Heart left ventricle (tissue), 13 donors: ENCODE measurements at regions not wholly inside any gene's neighbourhood (a gene's known extent, or its start where the extent isn't known, plus 50 kb on each side); places are given as distances from the start of the nearest gene placed in this dataset.

Experiments
- POLR2A ChIP-seq, 2 donors: fragments of 450-650 bp; IDR thresholded peaks; one replicate each; pipeline ENCODE4 v1.6.1; 2017; ENCODE audit warnings: antibody characterized with exemption in 2 of 2, mild to moderate bottlenecking in 2 of 2, moderate library complexity in 2 of 2
- TF ChIP-seq, protein P1 (sequence below), 12 donors: fragments of 200-600 bp; sonication (generic) in 4 of 12; IDR thresholded peaks; one replicate each; pipeline versions ENCODE4 v1.5.0 to v1.8.0; 2018 to 2022; ENCODE audit warnings: antibody characterized with exemption in 12 of 12, mild to moderate bottlenecking in 5 of 12
- donor health status: ischemic (EF 13 %, LVEDD 7.1; RV severe dilation, severe dysfunction).
- donor health status: DM: no; HTN: yes; CAD: no.
- donor health status: DM: no; HTN: no; CAD: no.
- donor health status: ischemic (EF 25% LVEDD 6.9; RV normal size, moderate dysfunction).
- donor health status: ischemic (EF 25% LVEDD 5.7; RV mildly dilated, moderate dysfunction).
- donor health status: ischemic (EF 35%, LVEDD 5.7; RV mildly dilated, moderate dysfunction).
- donor health status: nonischemic (EF 11% LVEDD 7.7; RV severe dilation, severe dysfunction).
- donor health status: DM: yes; HTN: yes; CAD: no.
- donor health status: PGD.
- donor health status: ischemic (EF 29% LVEDD 5.4; RV normal size, mild dysfunction).
- donor health status: nonischemic (EF 23%, LVEDD 6.1; RV moderate dilation, normal function).

- TF ChIP-seq POLR2A (IDR thresholded peaks at IDR 0.05), result no peak
- TF ChIP-seq, protein P1, sequence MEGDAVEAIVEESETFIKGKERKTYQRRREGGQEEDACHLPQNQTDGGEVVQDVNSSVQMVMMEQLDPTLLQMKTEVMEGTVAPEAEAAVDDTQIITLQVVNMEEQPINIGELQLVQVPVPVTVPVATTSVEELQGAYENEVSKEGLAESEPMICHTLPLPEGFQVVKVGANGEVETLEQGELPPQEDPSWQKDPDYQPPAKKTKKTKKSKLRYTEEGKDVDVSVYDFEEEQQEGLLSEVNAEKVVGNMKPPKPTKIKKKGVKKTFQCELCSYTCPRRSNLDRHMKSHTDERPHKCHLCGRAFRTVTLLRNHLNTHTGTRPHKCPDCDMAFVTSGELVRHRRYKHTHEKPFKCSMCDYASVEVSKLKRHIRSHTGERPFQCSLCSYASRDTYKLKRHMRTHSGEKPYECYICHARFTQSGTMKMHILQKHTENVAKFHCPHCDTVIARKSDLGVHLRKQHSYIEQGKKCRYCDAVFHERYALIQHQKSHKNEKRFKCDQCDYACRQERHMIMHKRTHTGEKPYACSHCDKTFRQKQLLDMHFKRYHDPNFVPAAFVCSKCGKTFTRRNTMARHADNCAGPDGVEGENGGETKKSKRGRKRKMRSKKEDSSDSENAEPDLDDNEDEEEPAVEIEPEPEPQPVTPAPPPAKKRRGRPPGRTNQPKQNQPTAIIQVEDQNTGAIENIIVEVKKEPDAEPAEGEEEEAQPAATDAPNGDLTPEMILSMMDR (IDR thresholded peaks at IDR 0.05), result no peak
These were observed 296.8 kb downstream of the TENT5A start for GRCh38 chr6:81455641-81456040.
